ENCODE measurements at regions not wholly inside any gene's neighbourhood (a gene's known extent, or its start where the extent isn't known, plus 50 kb on each side); places are given as distances from the start of the nearest gene placed in this dataset.

DNA sequence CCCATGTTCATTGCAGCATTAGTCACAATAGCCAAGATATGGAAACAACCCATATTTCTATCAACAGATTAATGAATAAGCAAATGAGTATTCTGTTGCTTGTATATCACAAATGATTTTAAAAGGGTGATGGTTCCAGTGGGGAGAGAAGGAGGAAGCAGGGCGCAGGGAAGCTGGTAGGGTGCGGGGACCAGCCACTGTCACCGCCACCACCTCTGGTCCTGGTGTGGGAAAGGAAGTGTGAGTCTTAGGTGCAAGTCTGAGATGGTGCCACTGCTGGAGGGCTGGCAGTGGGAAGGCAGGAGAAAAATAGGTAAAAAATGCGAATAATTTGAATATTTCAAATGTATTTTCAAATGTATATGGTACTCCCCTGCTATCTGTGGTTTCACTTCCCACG is 286.8 kb upstream of the DDX53 start:
- TF ChIP-seq SMAD1 (IDR thresholded peaks at IDR 0.05; ENCODE audit: low read depth, low read length, partially characterized antibody), result no peak
- no peak for TF ChIP-seq CTCF (IDR thresholded peaks at IDR 0.05 in 2 of 3, conservative IDR thresholded peaks at IDR 0.05 in 1 of 3; ENCODE audit: insufficient read depth in 2 of 3, low read depth in 1 of 3, low read length in 3 of 3)
- no peak for TF ChIP-seq TCF7 (IDR thresholded peaks at IDR 0.05; ENCODE audit: borderline replicate concordance)
- no peak for TF ChIP-seq HDAC6 (IDR thresholded peaks at IDR 0.05; ENCODE audit: low read depth, low read length)
- TF ChIP-seq, protein P1, sequence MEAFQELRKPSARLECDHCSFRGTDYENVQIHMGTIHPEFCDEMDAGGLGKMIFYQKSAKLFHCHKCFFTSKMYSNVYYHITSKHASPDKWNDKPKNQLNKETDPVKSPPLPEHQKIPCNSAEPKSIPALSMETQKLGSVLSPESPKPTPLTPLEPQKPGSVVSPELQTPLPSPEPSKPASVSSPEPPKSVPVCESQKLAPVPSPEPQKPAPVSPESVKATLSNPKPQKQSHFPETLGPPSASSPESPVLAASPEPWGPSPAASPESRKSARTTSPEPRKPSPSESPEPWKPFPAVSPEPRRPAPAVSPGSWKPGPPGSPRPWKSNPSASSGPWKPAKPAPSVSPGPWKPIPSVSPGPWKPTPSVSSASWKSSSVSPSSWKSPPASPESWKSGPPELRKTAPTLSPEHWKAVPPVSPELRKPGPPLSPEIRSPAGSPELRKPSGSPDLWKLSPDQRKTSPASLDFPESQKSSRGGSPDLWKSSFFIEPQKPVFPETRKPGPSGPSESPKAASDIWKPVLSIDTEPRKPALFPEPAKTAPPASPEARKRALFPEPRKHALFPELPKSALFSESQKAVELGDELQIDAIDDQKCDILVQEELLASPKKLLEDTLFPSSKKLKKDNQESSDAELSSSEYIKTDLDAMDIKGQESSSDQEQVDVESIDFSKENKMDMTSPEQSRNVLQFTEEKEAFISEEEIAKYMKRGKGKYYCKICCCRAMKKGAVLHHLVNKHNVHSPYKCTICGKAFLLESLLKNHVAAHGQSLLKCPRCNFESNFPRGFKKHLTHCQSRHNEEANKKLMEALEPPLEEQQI (IDR thresholded peaks at IDR 0.05), result no peak
- TF ChIP-seq, protein P2, sequence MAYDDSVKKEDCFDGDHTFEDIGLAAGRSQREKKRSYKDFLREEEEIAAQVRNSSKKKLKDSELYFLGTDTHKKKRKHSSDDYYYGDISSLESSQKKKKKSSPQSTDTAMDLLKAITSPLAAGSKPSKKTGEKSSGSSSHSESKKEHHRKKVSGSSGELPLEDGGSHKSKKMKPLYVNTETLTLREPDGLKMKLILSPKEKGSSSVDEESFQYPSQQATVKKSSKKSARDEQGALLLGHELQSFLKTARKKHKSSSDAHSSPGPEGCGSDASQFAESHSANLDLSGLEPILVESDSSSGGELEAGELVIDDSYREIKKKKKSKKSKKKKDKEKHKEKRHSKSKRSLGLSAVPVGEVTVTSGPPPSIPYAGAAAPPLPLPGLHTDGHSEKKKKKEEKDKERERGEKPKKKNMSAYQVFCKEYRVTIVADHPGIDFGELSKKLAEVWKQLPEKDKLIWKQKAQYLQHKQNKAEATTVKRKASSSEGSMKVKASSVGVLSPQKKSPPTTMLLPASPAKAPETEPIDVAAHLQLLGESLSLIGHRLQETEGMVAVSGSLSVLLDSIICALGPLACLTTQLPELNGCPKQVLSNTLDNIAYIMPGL (CRISPR knock-in tag; IDR thresholded peaks at IDR 0.05), result no peak
- TF ChIP-seq TBP (optimal IDR thresholded peaks at IDR 0.05; ENCODE audit: low read depth, low read length), result no peak
- TF ChIP-seq COPS2 (conservative IDR thresholded peaks at IDR 0.05), result no peak
- TF ChIP-seq, protein P3, sequence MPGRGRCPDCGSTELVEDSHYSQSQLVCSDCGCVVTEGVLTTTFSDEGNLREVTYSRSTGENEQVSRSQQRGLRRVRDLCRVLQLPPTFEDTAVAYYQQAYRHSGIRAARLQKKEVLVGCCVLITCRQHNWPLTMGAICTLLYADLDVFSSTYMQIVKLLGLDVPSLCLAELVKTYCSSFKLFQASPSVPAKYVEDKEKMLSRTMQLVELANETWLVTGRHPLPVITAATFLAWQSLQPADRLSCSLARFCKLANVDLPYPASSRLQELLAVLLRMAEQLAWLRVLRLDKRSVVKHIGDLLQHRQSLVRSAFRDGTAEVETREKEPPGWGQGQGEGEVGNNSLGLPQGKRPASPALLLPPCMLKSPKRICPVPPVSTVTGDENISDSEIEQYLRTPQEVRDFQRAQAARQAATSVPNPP (IDR thresholded peaks at IDR 0.05; ENCODE audit: borderline replicate concordance, insufficient read depth, insufficient read length), result no peak
- no peak for TF ChIP-seq MYC (IDR thresholded peaks at IDR 0.05; ENCODE audit: low read depth, low read length)
- no peak for TF ChIP-seq MYC (CRISPR knock-in tag; IDR thresholded peaks at IDR 0.05; ENCODE audit: borderline replicate concordance, low read depth)
- no peak for TF ChIP-seq EP300 (IDR thresholded peaks at IDR 0.05; ENCODE audit: low read length)
- TF ChIP-seq NUFIP1 (IDR thresholded peaks at IDR 0.05; ENCODE audit: partially characterized antibody), result no peak
- no peak for TF ChIP-seq MTA3 (IDR thresholded peaks at IDR 0.05; ENCODE audit: borderline replicate concordance)
- no peak for TF ChIP-seq BRD4 (IDR thresholded peaks at IDR 0.05)
